ENCODE measurements at regions not wholly inside any gene's neighbourhood (a gene's known extent, or its start where the extent isn't known, plus 50 kb on each side); places are given as distances from the start of the nearest gene placed in this dataset.
"Not testable (repeated sequence)": the region's sequence is repeated elsewhere in the genome, so short reads cannot be mapped to it uniquely, and the experiment has no call there.

DNA sequence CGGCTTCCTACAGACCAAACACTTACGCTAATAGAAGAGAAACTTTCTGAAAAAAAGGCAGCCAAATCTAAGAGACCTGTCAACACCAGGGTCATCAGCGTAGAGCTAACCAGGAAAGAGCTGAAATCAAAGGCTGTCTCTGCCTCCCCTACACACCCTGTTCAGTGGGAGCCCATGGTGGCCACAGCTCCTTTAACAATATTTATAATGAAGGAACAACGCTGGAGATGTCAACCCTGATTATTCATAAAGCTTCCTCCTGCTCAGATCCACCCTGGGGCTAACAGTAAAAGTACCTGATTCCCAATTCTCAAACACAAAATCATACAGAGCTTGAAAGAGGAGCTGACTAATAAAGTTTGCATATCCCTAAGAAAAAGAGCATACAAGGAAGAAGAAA lies 133.7 kb downstream of the ANXA2 start:
- no peak for DNase-seq (ENCODE audit: low read depth in 2 of 2)

DNA sequence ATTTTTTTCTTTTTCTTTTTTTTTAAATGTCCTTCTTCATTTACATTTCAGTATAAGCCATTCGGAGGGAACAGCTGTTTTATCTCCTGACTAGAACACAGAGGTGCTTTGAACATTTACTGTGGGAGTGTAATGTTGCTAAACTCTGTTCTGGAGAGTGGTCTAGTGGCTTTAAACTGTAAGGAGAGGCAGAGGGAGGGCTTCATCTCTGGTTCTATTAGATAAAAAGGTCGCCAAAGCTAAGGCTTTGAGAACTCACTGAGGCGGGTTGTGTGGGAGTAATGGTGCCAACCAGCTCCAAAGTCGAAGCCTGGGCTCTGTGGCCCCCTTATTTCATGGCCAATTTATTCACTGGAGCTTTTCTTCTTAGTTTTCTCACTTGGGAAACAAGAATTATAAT lies 133.2 kb downstream of the ANXA2 start:
- DNase-seq (ENCODE audit: low read depth in 2 of 2): no peak

DNA sequence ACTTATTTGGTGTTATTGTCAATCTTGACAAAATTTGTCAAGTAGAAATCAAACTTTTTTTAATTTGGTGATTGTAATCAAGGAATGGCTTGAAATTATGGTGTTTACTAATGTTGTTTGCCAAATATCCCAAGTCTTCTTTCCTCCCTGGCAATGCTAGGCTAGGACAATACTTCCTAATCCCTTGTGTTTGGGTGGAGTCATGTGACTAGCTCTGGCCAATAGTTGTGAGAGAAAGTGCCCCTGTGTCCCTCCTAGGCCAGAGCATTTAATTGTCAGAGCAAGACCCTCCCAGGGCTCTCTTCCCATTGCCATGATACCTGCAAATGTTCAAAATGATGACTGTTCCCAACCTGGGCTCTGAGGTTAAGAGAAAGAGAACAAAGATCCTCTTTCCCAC lies 132.7 kb downstream of the ANXA2 start:
- no peak for DNase-seq (ENCODE audit: low read depth in 2 of 2)

DNA sequence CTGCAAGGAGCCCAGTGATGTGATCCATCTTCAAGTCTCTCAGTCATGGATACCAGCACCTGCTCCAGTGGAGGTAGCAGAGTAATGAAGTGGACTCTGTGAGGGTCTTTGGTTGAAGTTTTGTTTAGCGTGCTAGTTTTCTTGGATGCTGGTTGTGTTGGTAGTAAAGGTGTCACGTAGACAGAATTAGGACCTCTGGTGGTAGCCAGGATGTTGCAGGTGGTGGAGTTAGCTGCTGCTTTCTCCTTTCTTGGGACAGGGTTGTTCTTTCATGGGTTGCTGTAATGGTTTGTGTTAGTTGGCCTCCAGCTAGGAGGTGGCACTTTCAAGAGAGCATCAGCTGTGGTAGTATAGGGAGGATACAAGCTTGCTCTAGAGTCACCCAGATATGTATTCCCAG lies 125.2 kb downstream of the ANXA2 start:
- no peak for DNase-seq (ENCODE audit: low read depth in 2 of 2)

DNA sequence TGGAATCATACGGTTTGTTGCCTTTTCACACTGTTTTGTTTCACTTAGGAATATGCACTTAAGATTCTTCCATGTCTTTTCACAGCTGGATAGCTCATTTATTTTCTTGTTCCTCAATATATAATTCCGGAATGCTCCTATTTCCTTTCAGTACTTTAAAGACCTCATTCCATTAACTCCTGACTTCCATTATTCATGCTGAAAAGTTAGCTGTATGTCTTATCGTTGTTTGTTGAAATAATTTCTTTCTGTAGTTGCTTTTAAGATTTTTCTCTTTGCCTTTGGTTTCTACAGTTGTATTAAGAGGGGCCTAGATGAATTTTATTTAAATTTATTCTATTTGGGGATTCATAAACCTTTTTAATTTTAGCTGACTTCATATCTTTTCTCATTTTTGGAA lies 122.2 kb downstream of the ANXA2 start:
- no peak for DNase-seq (ENCODE audit: low read depth in 2 of 2)

DNA sequence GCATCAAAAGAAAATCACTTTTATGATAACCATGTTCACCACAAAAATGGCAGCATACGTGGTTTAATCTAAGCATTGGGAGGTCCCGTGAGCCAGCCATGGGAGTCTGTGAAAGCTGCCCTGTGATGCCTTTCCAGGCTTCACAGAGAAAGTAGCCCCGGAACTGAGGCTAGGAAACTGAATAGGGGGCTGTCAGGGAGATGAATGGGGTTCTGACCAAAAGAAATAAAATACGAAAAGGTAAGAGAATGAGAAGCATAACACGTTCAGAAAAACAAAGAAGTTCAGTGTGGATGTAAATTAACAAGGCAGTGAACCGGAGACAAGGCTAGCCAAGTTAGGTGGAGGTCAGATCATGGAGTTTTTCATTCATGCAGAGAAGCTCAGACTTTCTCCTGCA lies 118.9 kb downstream of the ANXA2 start:
- no peak for DNase-seq (ENCODE audit: low read depth in 2 of 2)

DNA sequence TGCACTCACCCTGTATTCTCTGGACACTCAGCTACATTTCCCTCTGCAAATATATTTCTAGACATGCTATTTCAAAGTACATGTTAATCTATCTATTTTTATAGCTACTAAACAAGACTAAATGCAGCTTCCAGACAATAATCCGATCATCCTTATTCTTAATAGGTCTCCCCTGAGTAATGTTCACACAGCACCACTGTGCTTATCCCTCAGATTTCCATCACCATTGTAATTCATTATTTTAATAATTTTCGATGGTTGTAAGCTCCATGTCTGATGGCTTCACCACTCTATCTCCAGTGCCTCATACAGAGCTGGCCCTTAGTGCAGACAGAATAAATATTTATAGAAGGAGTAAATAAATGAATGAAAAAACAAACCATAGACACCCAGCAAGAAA lies 117.5 kb downstream of the ANXA2 start:
- DNase-seq (ENCODE audit: low read depth in 2 of 2): no peak

DNA sequence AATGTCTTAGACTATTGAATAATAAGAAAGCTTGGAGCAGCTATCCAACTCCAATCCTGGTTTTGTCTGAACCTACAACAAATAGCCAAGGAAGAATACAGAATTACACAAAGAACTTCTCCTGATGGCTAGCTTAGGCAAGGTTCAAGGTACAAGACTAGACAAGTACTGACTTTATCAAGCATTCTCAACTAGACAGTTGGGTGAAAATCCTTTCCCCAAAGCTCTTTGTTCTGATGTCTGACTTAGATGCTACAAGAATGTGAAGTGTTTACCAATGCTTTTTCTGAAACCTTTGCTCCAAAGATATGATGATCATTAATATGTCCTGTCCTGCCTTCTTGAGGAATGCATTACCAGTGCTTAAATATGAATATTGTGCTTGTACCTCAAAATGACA lies 113.8 kb downstream of the ANXA2 start:
- DNase-seq (ENCODE audit: low read depth in 2 of 2): no peak

DNA sequence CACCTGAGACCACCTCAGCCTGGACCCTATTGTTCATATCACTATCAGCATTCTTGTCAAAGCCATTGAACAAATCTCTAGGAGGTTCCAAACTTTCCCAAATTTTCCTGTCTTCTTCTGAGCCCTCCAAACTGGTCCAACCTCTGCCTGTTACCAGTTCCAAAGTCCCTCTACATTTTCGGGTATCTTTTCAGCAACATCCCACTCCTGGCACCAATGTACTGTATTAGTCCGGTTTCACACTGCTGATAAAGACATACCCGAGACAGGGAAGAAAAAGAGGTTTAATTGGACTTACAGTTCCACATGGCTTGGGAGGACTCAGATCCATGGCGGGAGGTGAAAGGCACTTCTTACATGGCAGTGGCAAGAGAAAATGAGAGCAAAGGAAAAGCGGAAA lies 101.9 kb downstream of the ANXA2 start:
- not testable (repeated sequence) for DNase-seq (ENCODE audit: low read depth in 2 of 2)

DNA sequence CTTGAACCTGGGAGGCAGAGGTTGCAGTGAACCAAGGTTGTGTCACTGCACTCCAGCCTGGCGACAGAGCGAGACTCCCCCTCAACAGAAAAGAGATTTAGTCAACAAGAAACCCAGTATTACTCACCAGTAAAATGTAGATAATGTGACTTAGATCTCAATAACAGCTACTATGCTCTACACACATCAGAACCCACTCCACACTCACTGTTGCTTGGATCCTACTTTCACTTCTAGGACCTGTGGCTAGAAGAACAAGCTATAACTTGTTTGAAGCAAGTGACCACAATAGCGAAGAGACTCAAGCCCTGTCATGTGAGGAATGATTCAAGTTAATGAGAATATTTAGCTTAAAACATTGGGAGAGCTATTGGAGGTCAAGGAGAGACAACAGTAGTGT lies 100.7 kb downstream of the ANXA2 start:
- DNase-seq (ENCODE audit: low read depth in 2 of 2): no peak

Measured in stimulated activated CD8-positive, alpha-beta memory T cell treated with anti-CD3 and anti-CD28 coated beads, Interleukin-7, amount 100 ng/mL, for 4 hours (primary cell).